WTC11 (cell line): ENCODE measurements at regions not wholly inside any gene's neighbourhood (a gene's known extent, or its start where the extent isn't known, plus 50 kb on each side); places are given as distances from the start of the nearest gene placed in this dataset.

Source experiments
- ATAC-seq: fragments of 200-7000 bp; cut with Tn5 transposase; 2 replicates; pipeline ENCODE4 v1.10.0; 2021; ENCODE audit warnings: mild to moderate bottlenecking, moderate library complexity
- CTCF ChIA-PET: fragments of 300-600 bp; sonication (Branson Sonifier 250); formaldehyde crosslinking; loops from one replicate; lab custom pipeline; 2021; ENCODE audit warnings: antibody characterized with exemption; lab: Charles Lee
- POLR2A ChIA-PET: fragments of 350-600 bp; sonication (Branson Sonifier 250); formaldehyde crosslinking; loops from one replicate; lab custom pipeline; 2021; ENCODE audit warnings: antibody characterized with exemption; lab: Charles Lee
- DNase-seq: peaks from one replicate; pipeline ENCODE4 v3.0.0; 2021; ENCODE audit warnings: low spot score
- H3K27ac Mint-ChIP-seq: 2 replicates; pipeline ENCODE4 v1.8.0; 2021; ENCODE audit warnings: mixed read lengths
- H3K27me3 Mint-ChIP-seq: 2 replicates; pipeline ENCODE4 v1.8.0; 2021; ENCODE audit warnings: low read depth, mild to moderate bottlenecking, moderate library complexity, mixed read lengths
- H3K36me3 Mint-ChIP-seq: 2 replicates; pipeline ENCODE4 v1.8.0; 2021; ENCODE audit warnings: mixed read lengths
- H3K4me1 Mint-ChIP-seq: 2 replicates; pipeline ENCODE4 v1.8.0; 2022; ENCODE audit warnings: mixed read lengths
- H3K4me3 Mint-ChIP-seq: 2 replicates; pipeline ENCODE4 v1.8.0; 2021; ENCODE audit warnings: mild to moderate bottlenecking, moderate library complexity, mixed read lengths
- H3K9me3 Mint-ChIP-seq: 2 replicates; pipeline ENCODE4 v1.8.0; 2021; ENCODE audit warnings: mixed read lengths
- ATF3 ChIP-seq: sonication (generic); formaldehyde crosslinking; conservative IDR thresholded peaks from 2 replicates; pipeline ENCODE4 v1.8.1; 2022; ENCODE audit warnings: mild to moderate bottlenecking, missing genetic modification reagents
- E2F1 ChIP-seq: sonication (generic); formaldehyde crosslinking; IDR thresholded peaks from 2 replicates; pipeline ENCODE4 v1.8.0; 2022; ENCODE audit warnings: mild to moderate bottlenecking, missing genetic modification reagents
- E2F5 ChIP-seq: sonication (generic); formaldehyde crosslinking; IDR thresholded peaks from 2 replicates; pipeline ENCODE4 v1.8.1; 2022; ENCODE audit warnings: mild to moderate bottlenecking, moderate library complexity, missing genetic modification reagents
- ETV6 ChIP-seq: sonication (generic); formaldehyde crosslinking; IDR thresholded peaks from 2 replicates; pipeline ENCODE4 v1.8.1; 2022; ENCODE audit warnings: mild to moderate bottlenecking, missing genetic modification reagents
- GABPB1 ChIP-seq: sonication (generic); formaldehyde crosslinking; IDR thresholded peaks from 2 replicates; pipeline ENCODE4 v1.8.1; 2023; ENCODE audit warnings: mild to moderate bottlenecking, missing genetic modification reagents
- HMGA2 ChIP-seq: fragments of 250-450 bp; sonication (Bioruptor Pico); IDR thresholded peaks from 2 replicates; pipeline ENCODE4 v1.4.0; 2021; ENCODE audit warnings: mild to moderate bottlenecking, moderate library complexity
- KAT7 ChIP-seq: sonication (generic); formaldehyde crosslinking; IDR thresholded peaks from 2 replicates; pipeline ENCODE4 v1.8.1; 2023; ENCODE audit warnings: missing genetic modification reagents, mild to moderate bottlenecking, borderline replicate concordance
- MAX ChIP-seq: sonication (generic); formaldehyde crosslinking; IDR thresholded peaks from 2 replicates; pipeline ENCODE4 v1.8.0; 2022; ENCODE audit warnings: mild to moderate bottlenecking, missing genetic modification reagents
- MLX ChIP-seq: sonication (generic); formaldehyde crosslinking; IDR thresholded peaks from 2 replicates; pipeline ENCODE4 v1.8.1; 2023; ENCODE audit warnings: mild to moderate bottlenecking, missing genetic modification reagents, moderate library complexity
- MYBL2 ChIP-seq: sonication (generic); formaldehyde crosslinking; IDR thresholded peaks from 2 replicates; pipeline ENCODE4 v1.8.1; 2023; ENCODE audit warnings: mild to moderate bottlenecking, moderate library complexity, missing genetic modification reagents
- RELA ChIP-seq: sonication (generic); formaldehyde crosslinking; IDR thresholded peaks from 2 replicates; pipeline ENCODE4 v1.8.1; 2022; ENCODE audit warnings: missing genetic modification reagents, mild to moderate bottlenecking, borderline replicate concordance
- SMAD4 ChIP-seq: sonication (generic); formaldehyde crosslinking; IDR thresholded peaks from 2 replicates; pipeline ENCODE4 v1.8.0; 2022; ENCODE audit warnings: mild to moderate bottlenecking, missing genetic modification reagents
- TCF7 ChIP-seq: sonication (generic); formaldehyde crosslinking; IDR thresholded peaks from 2 replicates; pipeline ENCODE4 v1.8.0; 2022; ENCODE audit warnings: mild to moderate bottlenecking, low read depth, missing genetic modification reagents, moderate library complexity
- TEAD1 ChIP-seq: sonication (generic); formaldehyde crosslinking; IDR thresholded peaks from 2 replicates; pipeline ENCODE4 v1.8.0; 2022; ENCODE audit warnings: mild to moderate bottlenecking, missing genetic modification reagents
- ZBTB43 ChIP-seq: sonication (generic); formaldehyde crosslinking; IDR thresholded peaks from 2 replicates; pipeline ENCODE4 v1.8.1; 2023; ENCODE audit warnings: mild to moderate bottlenecking, missing genetic modification reagents
- ZNF219 ChIP-seq: sonication (generic); formaldehyde crosslinking; IDR thresholded peaks from 2 replicates; pipeline ENCODE4 v1.8.0; 2023; ENCODE audit warnings: missing genetic modification reagents, mild to moderate bottlenecking, borderline replicate concordance
- ZNF281 ChIP-seq: sonication (generic); formaldehyde crosslinking; IDR thresholded peaks from 2 replicates; pipeline ENCODE4 v1.8.0; 2023; ENCODE audit warnings: mild to moderate bottlenecking, missing genetic modification reagents
- ZNF416 ChIP-seq: fragments of 250-450 bp; sonication (Bioruptor Pico); IDR thresholded peaks from 2 replicates; pipeline ENCODE4 v1.9.0; 2021; ENCODE audit warnings: mild to moderate bottlenecking, inconsistent platforms
- ZNF532 ChIP-seq: fragments of 250-450 bp; sonication (Bioruptor Pico); IDR thresholded peaks from 2 replicates; pipeline ENCODE4 v1.9.0; 2021; ENCODE audit warnings: mild to moderate bottlenecking, borderline replicate concordance
- ZSCAN18 ChIP-seq: fragments of 250-450 bp; sonication (Bioruptor Pico); IDR thresholded peaks from 2 replicates; pipeline ENCODE4 v2.1.2; 2022; ENCODE audit warnings: mild to moderate bottlenecking, moderate library complexity

GRCh38 chr1:230558324-230558723 lies 84.0 kb upstream of the COG2 start:
- Mint-ChIP-seq H3K4me1 (peaks cover 4% of the 10 kb centered on the region), H3K27me3 (peaks cover 4% of the 10 kb centered on the region), H3K9me3 (peaks cover 5% of the 10 kb centered on the region; the same call in 1 of the 2 replicates), H3K36me3 (no peaks in the 10 kb centered on the region), H3K27ac (no peak overlapping the region), H3K4me3 (no peak overlapping the region)
- ATAC-seq (no peak), DNase-seq (no peak)
- TF ChIP-seq HMGA2 (CRISPR knock-in tag) (no peak), SMAD4 (no peak), TCF7 (no peak), KAT7 (CRISPR knock-in tag) (no peak), MAX (CRISPR knock-in tag) (no peak), ATF3 (CRISPR knock-in tag) (no peak), E2F5 (CRISPR knock-in tag) (no peak), ZNF416 (CRISPR knock-in tag) (no peak), ZBTB43 (CRISPR knock-in tag) (no peak), MLX (CRISPR knock-in tag) (no peak), E2F1 (CRISPR knock-in tag) (no peak), GABPB1 (no peak), TEAD1 (CRISPR knock-in tag) (no peak), ZNF281 (CRISPR knock-in tag) (no peak), ZNF219 (no peak), ZSCAN18 (CRISPR knock-in tag) (no peak), RELA (CRISPR knock-in tag) (no peak), ETV6 (CRISPR knock-in tag) (no peak), MYBL2 (no peak), ZNF532 (CRISPR knock-in tag) (no peak)
- ChIA-PET CTCF (no interaction called here), POLR2A (no interaction called here)
